SH-SY5Y (cell line): ENCODE measurements at regions not wholly inside any gene's neighbourhood (a gene's known extent, or its start where the extent isn't known, plus 50 kb on each side); places are given as distances from the start of the nearest gene placed in this dataset.

Experiments
- GATA2 ChIP-seq: IDR thresholded peaks from 2 replicates; pipeline ENCODE4 v1.6.1; 2011; ENCODE audit warnings: mild to moderate bottlenecking, low read depth, low read length
- GATA3 ChIP-seq: IDR thresholded peaks from 2 replicates; pipeline ENCODE4 v1.6.1; 2011; ENCODE audit warnings: low read depth, mild to moderate bottlenecking, low read length, moderate library complexity

DNA sequence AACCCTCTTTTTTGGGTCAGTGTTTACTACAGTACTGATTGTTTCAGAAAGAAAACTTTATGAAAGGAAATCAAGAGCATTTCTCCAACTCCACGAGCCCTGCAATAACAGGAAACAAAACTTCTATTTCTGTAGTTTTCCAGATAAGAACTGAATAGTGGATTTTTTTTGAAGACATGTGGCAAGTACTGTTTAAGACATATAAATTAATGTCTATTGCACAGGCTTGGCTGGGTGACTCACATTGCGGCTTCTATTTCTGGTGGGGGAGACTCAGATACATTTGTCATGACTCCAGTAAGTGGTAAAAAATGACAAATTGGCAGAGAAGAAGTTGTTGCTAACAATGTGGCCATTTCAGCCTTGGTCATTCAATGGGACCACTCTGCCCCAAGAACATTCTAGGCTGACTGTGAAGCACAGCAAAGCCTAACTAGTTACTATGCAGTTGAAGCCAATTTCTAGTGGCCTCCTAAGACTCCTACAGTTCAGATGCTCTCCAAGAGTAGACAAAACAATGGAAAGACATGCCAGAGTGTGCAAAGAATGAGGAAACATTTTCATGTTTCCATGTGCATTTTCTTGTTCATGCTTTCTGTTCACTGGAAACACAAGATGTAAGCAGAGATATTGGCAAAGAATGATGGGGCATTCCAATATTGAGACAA lies 200.9 kb downstream of the EDN1 start:
- no peak for TF ChIP-seq GATA3
- TF ChIP-seq GATA2, result no peak

DNA sequence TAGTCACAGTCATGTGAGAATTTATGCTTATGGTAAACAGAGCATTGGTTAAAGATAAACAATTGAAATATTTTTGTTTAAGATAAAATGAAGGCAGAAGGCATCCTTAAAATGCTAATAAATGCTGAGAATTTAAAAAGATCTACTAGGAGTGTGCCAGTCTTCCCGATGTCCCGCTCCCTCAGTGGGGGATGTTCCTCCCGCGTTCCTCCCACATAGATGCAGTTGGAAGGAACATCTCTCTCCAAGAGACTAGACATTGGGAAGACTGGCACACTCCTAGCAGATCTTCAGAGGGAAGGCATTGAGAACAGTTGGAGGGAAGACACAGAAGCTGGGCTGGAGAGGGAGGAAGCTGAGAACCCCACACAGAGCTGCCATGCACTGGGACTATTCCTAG lies 203.3 kb downstream of the EDN1 start:
- no peak for TF ChIP-seq GATA2
- no peak for TF ChIP-seq GATA3

DNA sequence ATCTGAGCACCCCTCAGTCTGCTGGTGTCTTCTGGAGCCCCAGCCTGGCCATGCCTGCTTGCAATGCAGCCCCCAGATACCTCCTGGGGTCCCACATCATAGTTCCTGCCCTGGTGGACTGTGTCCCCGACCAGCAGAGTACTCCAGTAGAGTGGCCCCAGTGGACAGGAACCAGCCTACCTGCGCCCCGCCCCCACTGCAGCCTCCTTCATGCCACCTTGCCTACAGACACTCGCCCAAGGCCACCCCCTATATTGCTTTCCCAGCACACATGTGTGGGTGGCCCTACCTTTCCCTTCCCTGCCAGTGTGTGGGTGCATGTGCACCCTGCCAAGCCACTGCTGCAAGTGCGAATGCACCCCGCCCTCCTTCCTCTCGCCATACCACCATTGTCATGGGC lies 204.0 kb downstream of the EDN1 start:
- TF ChIP-seq GATA2 (no peak), GATA3 (no peak)

DNA sequence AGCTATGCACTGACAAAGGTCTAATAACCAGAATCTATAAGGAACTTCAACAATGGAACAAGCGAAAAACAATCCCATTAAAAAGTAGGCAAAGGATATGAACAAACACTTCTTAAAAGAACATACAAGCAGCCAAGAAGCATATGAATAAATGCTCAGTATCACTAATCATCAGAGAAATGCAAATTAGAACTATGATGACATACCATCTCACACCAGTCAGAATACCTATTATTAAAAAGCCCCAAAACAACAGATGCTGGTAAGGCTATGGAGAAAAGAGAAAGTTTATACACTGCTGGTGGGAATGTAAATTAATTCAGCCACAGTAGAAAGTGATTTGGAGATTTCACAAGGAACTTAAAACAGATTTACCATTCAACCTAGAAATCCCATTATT lies 211.8 kb downstream of the EDN1 start:
- TF ChIP-seq GATA2 (no peak), GATA3 (no peak)

DNA sequence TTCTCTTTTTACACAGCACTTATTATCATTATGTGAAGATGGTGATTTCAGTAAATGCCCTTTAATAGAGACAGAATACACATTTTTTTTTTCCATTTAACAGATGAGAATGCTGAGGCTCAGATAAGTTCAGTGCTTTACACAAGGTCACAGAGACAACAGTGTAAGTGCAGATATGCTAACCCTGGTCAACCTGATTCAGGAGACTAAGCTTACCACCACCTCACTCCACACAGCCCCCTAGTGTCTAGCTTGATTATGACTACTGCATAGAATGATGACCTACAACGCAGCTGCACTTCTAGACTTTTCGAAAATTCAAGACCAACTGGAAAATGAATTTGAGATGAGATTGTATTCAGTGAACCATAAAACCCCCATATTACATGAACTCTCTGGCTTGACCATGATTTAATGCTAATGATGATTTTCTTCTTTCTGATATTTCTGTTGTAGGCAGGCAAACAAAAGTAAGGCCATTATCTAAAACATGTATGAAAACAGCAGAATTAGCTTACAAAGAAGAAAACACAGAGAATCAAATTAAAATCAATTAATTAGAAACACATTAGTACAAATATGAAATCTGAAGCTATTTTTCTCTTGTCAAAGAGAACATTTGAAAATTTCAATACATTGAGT lies 212.1 kb upstream of the PHACTR1 start:
- TF ChIP-seq GATA2, result no peak
- TF ChIP-seq GATA3, result no peak

DNA sequence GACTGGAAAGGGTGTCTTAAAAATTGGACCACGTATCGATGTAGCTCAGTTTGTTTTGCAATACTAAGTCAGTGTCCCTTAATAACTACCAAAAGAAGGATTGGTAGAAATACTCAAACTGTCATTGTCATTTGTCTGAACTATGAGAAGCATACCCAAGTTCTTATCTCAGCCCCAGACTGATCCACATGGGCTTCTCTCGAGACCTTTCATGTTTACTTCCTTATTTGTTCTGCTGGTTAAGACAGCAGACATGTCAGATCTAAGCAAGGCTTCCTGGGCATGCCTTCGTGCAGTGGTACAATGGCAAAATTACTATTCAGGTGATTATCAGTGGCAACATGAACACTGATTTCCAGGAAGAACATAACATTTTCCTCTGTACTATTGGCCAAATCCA lies 211.1 kb upstream of the PHACTR1 start:
- TF ChIP-seq GATA2, result no peak
- no peak for TF ChIP-seq GATA3

DNA sequence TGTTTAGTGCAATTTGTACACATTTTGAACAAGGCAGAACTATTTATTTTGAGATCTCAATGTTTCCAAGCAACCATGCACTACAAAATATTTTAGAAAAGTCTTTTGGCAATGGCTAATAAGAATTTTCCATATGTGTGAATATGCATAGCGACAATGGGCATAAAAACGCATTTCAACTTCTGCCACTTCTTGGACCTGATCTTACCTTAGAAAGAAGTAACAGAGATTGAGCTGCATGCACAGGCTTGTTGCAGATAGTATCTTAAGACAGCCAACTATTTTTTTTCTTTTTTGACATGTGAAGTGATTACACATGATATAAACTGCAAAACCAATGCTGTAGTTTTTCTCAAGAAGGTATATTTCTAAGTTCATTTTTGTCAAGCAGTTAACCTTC lies 210.4 kb upstream of the PHACTR1 start:
- no peak for TF ChIP-seq GATA2
- no peak for TF ChIP-seq GATA3

DNA sequence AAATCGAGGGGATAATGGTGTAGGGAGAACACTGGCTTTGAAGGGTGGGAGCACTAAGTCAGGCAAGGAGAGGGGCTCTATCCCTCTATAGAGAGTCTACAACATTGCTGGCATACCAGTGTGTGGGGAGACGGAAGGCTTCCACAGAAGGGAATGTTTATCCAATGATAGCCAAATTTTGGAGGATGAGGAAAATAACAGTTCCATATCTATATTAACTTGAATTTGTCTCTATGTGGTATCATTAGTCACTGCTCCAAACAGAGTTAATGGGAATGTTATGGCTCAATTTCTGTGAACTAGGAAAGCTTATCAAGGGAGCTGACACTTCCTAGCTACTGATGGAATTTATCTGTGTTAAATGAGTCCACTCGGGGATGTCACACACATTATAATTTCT lies 208.9 kb upstream of the PHACTR1 start:
- TF ChIP-seq GATA2, result no peak
- TF ChIP-seq GATA3, result no peak

DNA sequence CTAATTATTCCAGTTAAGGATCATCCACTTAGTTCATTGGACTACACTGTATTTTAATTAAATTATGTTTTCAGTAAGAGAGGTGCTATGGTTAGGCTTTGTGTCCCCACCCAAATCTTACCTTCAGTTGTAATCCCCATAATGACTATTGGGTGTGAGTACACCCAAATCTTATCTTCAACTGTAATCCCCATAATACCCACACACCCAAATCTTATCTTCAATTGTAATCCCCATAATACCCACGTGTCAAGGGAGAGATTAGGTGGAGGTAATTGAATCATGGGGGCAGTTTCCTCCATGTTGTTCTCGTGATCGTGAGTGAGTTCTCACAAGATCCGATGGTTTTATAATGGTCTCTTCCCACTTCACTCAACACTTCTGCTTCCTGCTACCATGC lies 208.0 kb upstream of the PHACTR1 start:
- no peak for TF ChIP-seq GATA3
- TF ChIP-seq GATA2, result no peak

DNA sequence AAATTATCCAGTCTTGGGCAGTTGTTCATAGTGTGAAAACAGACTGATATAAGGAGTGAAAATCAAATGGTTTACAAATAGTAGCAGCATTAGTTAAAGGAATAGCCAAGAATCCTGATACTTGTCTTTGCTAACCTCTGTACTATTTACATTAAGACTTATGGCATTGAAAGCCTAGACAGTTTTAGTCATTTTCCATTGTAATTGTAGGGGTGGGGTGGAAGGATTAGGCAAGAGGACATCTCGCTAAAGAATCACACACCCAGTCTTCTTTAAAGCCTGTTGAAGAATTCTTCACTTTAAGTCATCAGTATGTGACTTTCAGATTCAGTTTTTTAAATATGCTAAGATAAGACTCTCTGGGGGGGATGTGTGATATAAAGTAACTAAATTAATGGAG lies 207.5 kb upstream of the PHACTR1 start:
- TF ChIP-seq GATA2, result no peak
- TF ChIP-seq GATA3, result no peak

DNA sequence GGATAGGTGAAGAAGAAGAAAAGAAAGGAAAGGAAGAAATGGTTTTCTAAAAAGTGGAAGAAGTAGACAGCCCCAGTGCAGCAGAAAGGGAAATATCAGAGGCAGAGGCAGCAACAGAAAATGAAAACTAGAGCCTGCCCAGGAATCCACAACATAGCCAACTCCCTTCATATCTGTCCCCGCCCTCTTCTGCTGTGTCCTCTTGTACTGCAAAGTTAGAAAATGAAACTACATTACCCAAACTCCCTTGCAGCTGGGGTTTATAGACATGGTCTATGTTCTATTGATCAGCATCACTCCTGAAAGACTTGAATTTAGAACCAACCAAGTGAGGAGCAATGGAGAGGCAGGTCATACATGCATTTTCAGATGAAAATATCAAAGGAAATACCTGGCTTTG lies 200.5 kb upstream of the PHACTR1 start:
- TF ChIP-seq GATA2 (no peak), GATA3 (no peak)

DNA sequence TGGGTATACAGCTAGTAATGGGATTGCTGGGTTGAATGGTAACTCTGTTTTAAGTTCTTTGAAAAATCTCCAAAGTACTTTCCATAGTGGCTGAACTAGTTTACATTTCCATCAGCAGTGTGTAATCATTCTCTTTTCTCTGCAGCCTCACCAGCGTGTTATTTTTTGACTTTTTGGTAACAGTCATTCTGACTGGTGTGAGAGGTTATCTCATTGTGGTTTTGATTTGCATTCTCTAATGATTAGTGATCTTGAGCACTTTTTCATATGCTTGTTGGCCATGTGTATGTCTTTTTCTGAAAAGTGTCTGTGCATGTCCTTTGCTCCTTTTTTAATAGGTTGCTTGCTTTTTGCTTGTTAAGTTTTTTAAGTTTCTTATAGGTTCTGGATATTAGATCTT lies 194.2 kb upstream of the PHACTR1 start:
- TF ChIP-seq GATA3, result no peak
- TF ChIP-seq GATA2, result no peak

DNA sequence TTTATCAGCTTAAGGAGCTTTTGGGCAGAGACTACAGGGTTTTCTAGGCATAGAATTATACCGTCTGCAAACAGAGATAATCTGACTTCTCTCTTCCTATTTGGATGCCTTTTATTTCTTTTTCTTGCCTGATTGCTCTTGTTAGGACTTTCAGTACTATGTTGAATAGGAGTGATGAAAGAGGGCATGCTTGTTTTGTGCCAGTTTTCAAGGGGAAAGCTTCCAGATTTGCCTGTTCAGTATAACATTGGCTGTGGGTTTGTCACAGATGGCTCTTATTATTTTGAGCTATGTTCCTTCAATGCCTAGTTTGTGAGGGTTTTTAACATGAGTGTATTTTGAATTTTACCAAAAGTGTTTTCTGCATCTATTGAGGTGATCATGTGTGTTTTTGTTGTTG lies 192.8 kb upstream of the PHACTR1 start:
- TF ChIP-seq GATA2, result no peak
- TF ChIP-seq GATA3, result no peak

DNA sequence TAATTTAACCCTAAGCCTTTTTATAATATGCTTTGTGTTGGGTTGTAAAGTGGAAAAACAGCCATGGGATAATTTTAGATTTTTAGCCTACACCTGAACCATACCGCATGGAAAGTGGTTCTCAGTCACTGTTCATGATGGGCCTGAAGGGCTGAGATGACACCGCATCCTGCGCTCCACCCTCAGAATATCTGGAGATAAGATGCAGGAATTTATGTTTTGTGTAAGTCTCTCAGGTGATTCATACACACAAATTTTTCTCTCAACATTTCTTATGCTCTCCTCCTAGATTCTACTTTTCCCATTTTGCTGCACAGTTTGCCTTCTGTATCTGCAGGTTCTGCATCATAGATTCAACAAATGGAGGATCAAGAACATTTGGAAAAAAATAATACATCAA lies 191.3 kb upstream of the PHACTR1 start:
- TF ChIP-seq GATA2, result no peak
- TF ChIP-seq GATA3, result no peak

DNA sequence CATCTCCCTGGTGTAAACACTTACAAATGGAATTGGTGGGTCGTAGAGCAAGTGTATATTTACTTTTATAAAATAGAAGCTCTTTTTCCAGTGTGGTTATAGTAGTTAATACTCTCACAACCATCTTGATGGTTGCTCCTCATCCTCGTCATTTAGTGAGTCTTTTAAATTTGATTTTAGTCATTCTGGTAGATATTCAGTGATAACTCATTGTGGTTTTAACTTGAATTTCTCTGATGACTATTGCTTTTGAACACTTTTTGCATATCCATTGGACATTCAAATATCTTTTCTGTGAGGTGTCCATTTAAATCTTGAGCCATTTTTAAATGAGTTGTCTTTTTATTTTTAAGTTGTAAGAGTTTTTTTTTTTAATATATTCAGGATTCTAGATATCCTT lies 189.2 kb upstream of the PHACTR1 start:
- no peak for TF ChIP-seq GATA2
- TF ChIP-seq GATA3, result no peak

DNA sequence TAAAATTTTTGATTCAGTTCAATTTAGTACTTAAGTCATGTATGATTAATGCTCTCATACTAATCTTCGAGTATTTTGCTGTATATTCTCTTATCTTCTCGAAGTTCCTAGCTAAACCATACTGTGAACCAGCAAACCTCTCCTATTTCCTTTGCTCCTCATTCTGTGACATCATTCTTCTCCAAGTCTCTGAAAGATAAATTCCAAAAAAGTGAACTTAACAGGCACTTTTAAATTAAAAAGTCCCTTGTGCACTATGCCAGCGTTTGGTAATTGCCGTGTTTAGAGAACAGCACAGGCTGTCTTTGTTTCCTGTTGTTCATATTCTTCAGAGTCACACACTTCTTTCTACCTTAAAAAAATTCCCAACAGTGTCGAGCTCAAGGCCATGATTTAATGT lies 188.4 kb upstream of the PHACTR1 start:
- no peak for TF ChIP-seq GATA3
- no peak for TF ChIP-seq GATA2
